ENCODE measurements at regions not wholly inside any gene's neighbourhood (a gene's known extent, or its start where the extent isn't known, plus 50 kb on each side); places are given as distances from the start of the nearest gene placed in this dataset.

DNA sequence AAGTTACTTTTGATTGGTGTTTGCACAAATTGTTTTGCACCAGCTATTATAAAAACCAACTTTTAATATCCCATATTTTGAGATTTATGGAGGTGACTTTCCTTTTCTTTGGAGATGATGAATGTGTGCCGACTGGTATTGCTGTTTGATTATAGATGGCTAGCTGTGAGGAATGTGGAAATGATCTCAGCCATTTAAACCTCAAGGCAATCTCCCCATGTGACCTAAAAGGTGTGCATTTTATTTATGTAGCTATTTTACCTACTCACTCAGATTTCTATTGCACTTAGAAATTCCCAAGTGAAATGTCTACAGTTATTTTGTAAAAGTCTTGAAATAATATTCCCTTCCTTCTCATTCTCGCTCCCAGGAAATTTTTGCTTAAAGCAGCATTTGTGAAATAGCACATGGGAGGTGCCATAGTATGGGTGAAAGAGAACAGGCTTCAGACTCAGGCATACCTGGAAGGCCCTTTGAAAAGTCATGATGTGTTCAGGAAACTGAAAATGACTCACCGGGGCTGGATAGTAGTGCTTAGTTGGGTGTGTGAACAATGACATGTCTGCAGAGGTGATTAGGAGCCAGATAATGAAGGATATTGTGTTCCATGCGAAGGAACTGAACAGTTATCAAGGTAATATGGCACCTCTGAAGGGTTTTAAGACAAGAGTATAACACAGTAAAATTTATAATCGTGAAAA, 247.6 kb downstream of the CBLL2 start:
- ATAC-seq (no peak), FAIRE-seq (no peak), DNase-seq (ENCODE audit: low read depth in 1 of 2, low spot score in 1 of 2) (no peak)
- 10% methylated on average over 5 of the region's 5 CpGs for WGBS (ENCODE audit: missing lambda C conversion rate)
- POLR2A ChIA-PET, result no interaction called here
- CTCF ChIA-PET, result no interaction called here
- no peaks in the 10 kb centered on the region for H3K4me1 ChIP-seq
- H3K27ac ChIP-seq, result no peak overlapping the region
- TF ChIP-seq MYC (IDR thresholded peaks at IDR 0.05; ENCODE audit: borderline replicate concordance, low read length), result no peak
- TF ChIP-seq, protein P1, sequence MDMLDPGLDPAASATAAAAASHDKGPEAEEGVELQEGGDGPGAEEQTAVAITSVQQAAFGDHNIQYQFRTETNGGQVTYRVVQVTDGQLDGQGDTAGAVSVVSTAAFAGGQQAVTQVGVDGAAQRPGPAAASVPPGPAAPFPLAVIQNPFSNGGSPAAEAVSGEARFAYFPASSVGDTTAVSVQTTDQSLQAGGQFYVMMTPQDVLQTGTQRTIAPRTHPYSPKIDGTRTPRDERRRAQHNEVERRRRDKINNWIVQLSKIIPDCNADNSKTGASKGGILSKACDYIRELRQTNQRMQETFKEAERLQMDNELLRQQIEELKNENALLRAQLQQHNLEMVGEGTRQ (IDR thresholded peaks at IDR 0.05), result no peak
- TF ChIP-seq ZFP36 (IDR thresholded peaks at IDR 0.05; ENCODE audit: borderline replicate concordance, partially characterized antibody), result no peak
- TF ChIP-seq, protein P2, sequence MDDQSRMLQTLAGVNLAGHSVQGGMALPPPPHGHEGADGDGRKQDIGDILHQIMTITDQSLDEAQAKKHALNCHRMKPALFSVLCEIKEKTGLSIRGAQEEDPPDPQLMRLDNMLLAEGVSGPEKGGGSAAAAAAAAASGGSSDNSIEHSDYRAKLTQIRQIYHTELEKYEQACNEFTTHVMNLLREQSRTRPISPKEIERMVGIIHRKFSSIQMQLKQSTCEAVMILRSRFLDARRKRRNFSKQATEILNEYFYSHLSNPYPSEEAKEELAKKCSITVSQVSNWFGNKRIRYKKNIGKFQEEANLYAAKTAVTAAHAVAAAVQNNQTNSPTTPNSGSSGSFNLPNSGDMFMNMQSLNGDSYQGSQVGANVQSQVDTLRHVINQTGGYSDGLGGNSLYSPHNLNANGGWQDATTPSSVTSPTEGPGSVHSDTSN (IDR thresholded peaks at IDR 0.05), result no peak
- TF ChIP-seq ESRRA (IDR thresholded peaks at IDR 0.05; ENCODE audit: borderline replicate concordance, low read length), result no peak
- no peak for TF ChIP-seq CHD2 (IDR thresholded peaks at IDR 0.05; ENCODE audit: low read length, partially characterized antibody)
- no peak for TF ChIP-seq HDAC2 (IDR thresholded peaks at IDR 0.05)
- TF ChIP-seq, protein P3, sequence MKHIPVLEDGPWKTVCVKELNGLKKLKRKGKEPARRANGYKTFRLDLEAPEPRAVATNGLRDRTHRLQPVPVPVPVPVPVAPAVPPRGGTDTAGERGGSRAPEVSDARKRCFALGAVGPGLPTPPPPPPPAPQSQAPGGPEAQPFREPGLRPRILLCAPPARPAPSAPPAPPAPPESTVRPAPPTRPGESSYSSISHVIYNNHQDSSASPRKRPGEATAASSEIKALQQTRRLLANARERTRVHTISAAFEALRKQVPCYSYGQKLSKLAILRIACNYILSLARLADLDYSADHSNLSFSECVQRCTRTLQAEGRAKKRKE (CRISPR knock-in tag; IDR thresholded peaks at IDR 0.05; ENCODE audit: low read depth), result no peak
- no peak for TF ChIP-seq EHMT2 (IDR thresholded peaks at IDR 0.05; ENCODE audit: low read depth)
- no peak overlapping the region for H3K4me2 ChIP-seq
- no peaks in the 10 kb centered on the region for H3K9me3 ChIP-seq
- H3K4me3 ChIP-seq, result no peak overlapping the region

DNA sequence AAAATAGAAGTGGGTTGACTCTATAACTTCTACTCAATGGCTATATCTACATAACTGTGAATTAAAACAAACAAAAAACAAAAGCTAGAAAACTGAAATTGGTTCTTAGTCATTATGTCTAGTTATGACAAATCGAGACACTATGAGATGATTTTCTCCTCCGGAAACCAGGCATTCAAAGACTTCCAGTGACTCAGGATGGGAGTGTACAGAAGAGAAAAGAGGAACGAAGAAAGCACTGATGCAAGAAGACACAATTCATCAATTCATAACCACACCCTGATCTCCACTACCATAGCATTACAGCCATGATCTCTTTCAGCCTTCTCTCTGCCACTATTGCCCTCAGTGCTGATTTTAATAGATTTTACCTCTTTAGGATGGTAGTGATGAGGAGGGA, 253.6 kb downstream of the CBLL2 start:
- H3K9me3 ChIP-seq, result no peaks in the 10 kb centered on the region
- 0% methylated on average over 3 of the region's 3 CpGs for WGBS (ENCODE audit: missing lambda C conversion rate)
- DNase-seq (ENCODE audit: low read depth in 1 of 2, low spot score in 1 of 2) (peak in 1 of 2 experiments; percentile 4), ATAC-seq (no peak), FAIRE-seq (peak; percentile 49)
- no peaks in the 10 kb centered on the region for H3K4me1 ChIP-seq
- no peak overlapping the region for H3K27ac ChIP-seq
- H3K4me3 ChIP-seq, result no peak overlapping the region
- H3K4me2 ChIP-seq, result no peak overlapping the region
- ChIA-PET POLR2A (no interaction called here), CTCF (no interaction called here)
- TF ChIP-seq, protein P2 (IDR thresholded peaks at IDR 0.05), result no peak
- TF ChIP-seq ESRRA (IDR thresholded peaks at IDR 0.05; ENCODE audit: borderline replicate concordance, low read length), result no peak
- TF ChIP-seq, protein P4, sequence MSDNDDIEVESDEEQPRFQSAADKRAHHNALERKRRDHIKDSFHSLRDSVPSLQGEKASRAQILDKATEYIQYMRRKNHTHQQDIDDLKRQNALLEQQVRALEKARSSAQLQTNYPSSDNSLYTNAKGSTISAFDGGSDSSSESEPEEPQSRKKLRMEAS (IDR thresholded peaks at IDR 0.05), result no peak
- no peak for TF ChIP-seq JUNB (IDR thresholded peaks at IDR 0.05)
- no peak for TF ChIP-seq EHMT2 (IDR thresholded peaks at IDR 0.05; ENCODE audit: low read depth)
- no peak for TF ChIP-seq SMC3 (IDR thresholded peaks at IDR 0.05)
- TF ChIP-seq, protein P5, sequence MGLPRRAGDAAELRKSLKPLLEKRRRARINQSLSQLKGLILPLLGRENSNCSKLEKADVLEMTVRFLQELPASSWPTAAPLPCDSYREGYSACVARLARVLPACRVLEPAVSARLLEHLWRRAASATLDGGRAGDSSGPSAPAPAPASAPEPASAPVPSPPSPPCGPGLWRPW (IDR thresholded peaks at IDR 0.05), result no peak
- TF ChIP-seq, protein P6, sequence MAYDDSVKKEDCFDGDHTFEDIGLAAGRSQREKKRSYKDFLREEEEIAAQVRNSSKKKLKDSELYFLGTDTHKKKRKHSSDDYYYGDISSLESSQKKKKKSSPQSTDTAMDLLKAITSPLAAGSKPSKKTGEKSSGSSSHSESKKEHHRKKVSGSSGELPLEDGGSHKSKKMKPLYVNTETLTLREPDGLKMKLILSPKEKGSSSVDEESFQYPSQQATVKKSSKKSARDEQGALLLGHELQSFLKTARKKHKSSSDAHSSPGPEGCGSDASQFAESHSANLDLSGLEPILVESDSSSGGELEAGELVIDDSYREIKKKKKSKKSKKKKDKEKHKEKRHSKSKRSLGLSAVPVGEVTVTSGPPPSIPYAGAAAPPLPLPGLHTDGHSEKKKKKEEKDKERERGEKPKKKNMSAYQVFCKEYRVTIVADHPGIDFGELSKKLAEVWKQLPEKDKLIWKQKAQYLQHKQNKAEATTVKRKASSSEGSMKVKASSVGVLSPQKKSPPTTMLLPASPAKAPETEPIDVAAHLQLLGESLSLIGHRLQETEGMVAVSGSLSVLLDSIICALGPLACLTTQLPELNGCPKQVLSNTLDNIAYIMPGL (CRISPR knock-in tag; IDR thresholded peaks at IDR 0.05; ENCODE audit: borderline replicate concordance), result no peak
- no peak for TF ChIP-seq POLR2A (IDR thresholded peaks at IDR 0.05; ENCODE audit: low read length)
- TF ChIP-seq, protein P7, sequence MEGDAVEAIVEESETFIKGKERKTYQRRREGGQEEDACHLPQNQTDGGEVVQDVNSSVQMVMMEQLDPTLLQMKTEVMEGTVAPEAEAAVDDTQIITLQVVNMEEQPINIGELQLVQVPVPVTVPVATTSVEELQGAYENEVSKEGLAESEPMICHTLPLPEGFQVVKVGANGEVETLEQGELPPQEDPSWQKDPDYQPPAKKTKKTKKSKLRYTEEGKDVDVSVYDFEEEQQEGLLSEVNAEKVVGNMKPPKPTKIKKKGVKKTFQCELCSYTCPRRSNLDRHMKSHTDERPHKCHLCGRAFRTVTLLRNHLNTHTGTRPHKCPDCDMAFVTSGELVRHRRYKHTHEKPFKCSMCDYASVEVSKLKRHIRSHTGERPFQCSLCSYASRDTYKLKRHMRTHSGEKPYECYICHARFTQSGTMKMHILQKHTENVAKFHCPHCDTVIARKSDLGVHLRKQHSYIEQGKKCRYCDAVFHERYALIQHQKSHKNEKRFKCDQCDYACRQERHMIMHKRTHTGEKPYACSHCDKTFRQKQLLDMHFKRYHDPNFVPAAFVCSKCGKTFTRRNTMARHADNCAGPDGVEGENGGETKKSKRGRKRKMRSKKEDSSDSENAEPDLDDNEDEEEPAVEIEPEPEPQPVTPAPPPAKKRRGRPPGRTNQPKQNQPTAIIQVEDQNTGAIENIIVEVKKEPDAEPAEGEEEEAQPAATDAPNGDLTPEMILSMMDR (IDR thresholded peaks at IDR 0.05), result no peak
- TF ChIP-seq EHF (CRISPR knock-in tag; IDR thresholded peaks at IDR 0.05), result no peak
- no peak for TF ChIP-seq RAD21 (conservative IDR thresholded peaks at IDR 0.05 in 1 of 2, IDR thresholded peaks at IDR 0.05 in 1 of 2)
- TF ChIP-seq NR3C1 (IDR thresholded peaks at IDR 0.05), result no peak
- no peak for TF ChIP-seq EP300 (IDR thresholded peaks at IDR 0.05)
- TF ChIP-seq SREBF2 (IDR thresholded peaks at IDR 0.05), result no peak
- TF ChIP-seq FOSB (CRISPR knock-in tag; IDR thresholded peaks at IDR 0.05), result no peak
